ENCODE measurements at regions not wholly inside any gene's neighbourhood (a gene's known extent, or its start where the extent isn't known, plus 50 kb on each side); places are given as distances from the start of the nearest gene placed in this dataset.
"Not testable (repeated sequence)": the region's sequence is repeated elsewhere in the genome, so short reads cannot be mapped to it uniquely, and the experiment has no call there.

DNA sequence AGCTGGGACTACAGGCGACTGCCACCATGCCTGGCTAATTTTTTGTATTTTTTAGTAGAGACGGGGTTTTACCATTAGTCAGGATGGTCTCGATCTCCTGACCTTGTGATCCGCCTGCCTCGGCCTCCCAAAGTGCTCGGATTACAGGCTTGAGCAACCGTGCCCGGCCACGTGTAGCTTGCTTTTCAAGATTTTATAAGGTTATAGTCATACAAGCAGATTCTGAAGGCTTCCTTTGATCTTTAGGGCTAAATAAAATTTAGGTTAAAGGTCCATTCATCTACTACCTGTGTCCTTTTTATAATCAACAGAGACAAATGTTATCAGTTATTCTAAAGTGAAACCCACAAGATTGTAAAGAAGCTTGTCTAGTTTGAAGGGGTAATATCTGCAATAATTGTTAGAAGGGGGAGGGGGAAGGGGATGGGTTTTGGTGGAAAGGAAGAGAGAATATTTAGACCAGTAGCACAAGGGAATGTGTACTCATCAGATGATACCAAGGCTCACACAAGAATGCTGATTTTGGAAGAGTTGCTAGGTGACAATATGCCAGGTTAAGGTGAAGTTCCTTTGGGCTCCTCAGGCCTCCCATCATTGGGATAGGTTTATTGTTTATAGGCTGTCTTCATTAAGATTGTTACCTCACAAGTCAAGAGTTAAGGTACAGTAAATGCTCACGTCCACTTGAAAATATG lies 284.7 kb downstream of the ALDH8A1 start:
- no peak for DNase-seq

DNA sequence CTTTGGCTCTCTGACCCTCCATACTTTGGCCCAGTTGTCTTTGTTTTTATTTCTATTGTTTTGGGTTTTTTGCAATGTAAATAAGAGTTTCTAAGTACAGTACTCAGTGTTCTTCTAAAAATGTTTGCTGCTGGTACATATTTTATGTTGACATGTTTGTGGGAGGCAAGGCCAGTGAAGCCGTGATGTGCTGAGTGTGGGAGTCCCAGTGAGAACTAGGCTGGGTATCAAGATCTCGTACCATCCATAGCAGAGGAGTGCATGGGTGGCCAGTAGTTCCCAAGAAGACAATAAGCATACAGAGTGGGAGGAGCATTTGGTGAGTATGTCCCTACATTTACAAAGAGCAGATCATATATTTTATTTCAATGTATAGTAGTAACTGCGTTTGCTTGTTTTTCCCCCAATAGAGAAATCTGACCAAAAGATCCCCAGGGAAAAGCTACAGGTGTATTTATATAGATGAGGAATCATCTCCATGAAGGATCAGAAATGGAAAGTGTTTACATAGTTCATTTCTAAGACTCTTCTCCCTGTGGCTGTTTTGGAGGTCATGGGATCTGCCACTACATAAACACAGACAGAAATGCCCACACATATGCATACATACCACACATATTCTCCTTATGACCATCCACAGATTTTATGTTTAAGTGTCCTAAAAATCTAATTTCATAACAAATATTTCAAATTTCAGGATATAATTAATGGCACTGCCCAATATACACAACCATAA lies 285.9 kb downstream of the ALDH8A1 start:
- DNase-seq, result no peak

DNA sequence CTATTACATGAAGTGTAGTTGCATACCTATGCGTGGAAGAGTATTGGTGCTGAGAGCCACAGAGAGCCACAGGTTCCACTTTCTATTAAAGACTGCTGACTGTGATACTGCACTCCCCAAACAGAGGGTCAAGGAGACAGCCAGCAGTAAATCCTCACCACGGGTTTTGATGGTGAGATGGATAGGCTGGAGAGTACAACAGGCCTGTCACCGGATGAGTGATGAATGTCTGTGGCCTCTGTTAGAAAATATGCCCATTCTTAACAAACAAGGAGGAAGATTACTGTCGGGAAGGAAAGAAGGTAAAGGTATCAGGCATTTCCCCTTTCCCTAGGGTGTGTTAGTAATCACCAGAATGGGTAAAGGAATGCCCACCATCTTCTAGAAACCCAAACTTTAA lies 286.5 kb downstream of the ALDH8A1 start:
- no peak for DNase-seq

GRCh38 chr6:134662077-134662700 lies 287.7 kb downstream of the ALDH8A1 start:
- no peak for DNase-seq

DNA sequence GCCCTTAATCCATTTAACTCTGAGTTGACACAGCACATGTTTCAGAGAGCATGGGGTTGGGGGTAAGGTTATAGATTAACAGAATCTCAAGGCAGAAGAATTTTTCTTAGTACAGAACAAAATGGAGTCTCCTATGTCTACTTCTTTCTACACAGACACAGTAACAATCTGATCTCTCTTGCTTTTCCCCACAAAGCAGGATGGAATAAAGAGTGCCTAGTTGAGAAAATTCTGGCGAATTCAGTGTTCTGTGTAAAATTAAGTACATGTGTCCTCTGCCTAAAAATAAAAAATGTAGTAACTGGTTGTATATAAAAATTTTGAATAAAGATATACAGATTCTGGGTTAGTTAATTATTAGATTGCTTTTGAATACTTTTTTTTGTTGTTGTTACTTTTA lies 290.0 kb downstream of the ALDH8A1 start:
- DNase-seq, result not testable (repeated sequence)

DNA sequence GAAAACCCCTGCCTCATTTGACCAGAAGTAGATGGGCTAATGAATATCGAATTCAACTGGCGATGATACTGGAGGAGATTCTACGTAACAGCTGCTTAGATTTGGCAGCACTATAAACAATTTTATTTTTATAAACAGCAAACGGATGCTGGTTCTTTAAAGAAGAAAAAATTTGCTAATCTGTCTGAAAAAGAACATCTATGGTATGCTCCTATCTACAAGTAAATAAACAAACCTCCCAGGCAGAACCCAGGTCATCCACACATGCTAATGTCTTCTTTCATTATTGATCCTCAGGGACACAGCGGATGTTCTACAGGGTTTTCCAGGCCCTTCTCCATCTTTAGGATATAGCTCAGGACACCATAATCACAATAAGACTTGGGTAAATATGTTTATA lies 291.3 kb downstream of the ALDH8A1 start:
- no peak for DNase-seq

GRCh38 chr6:134657751-134658527 lies 292.0 kb downstream of the ALDH8A1 start:
- no peak for DNase-seq

GRCh38 chr6:134657343-134657742 lies 292.6 kb downstream of the ALDH8A1 start:
- no peak for DNase-seq

GRCh38 chr6:134654751-134655150 lies 295.1 kb downstream of the ALDH8A1 start:
- DNase-seq, result no peak

DNA sequence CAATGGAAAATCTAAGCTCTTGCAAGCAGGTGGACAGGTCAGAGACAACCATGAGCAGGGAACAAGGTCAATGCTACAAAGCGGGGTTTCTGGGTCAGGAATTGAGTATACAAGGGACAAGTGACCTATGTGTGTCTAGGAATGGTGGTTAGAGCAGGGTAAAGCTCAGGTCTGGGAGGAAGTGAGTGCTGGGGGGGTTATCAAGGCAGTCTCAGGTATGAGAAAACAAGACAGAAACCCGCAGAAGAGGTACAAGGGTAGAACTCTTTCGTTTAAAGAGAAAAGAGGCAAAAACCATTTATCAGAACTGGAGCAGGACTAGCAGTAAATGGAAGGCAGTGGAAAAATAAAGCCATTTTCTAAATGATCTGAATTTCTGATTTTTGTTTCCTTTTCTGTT lies 298.4 kb downstream of the ALDH8A1 start:
- no peak for DNase-seq

DNA sequence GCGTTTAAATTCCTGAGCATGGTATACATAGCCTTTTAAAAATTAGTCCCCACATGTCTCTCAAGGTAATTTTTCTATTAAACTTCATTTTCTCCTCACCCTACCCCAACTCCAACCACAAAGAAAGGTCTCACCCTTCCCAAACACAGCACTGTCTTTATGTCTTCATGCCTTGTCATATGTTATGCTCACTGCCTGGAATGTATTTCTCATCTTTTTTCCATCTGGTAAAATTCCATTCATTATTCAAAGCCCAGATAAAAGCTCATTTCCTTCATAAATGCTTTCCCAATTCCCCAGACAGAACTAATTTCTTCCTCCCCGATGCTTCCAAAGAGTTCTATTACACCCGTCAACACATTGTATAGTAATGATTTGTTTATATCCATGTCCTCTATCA lies 302.0 kb downstream of the ALDH8A1 start:
- no peak for DNase-seq

DNA sequence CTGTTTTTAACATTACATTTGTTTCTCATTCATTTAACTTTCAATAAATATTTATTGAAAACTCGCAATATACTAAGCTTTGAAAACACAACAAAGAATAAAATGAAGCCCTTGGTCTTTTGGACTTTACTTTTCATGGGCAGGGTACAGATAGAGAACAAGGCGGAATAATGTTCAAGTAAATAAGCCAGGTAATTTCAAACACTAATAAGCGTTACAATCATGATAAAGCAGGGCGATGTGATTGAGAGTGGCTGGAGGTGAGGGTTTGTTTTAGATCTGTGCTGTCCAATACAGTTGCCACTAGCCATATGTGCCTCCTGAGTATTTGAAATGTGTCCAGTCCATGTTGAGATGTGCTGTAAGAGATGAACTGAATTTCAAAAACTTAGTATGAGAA lies 307.1 kb downstream of the ALDH8A1 start:
- no peak for DNase-seq

GRCh38 chr6:134642279-134642678 lies 307.6 kb downstream of the ALDH8A1 start:
- no peak for DNase-seq

DNA sequence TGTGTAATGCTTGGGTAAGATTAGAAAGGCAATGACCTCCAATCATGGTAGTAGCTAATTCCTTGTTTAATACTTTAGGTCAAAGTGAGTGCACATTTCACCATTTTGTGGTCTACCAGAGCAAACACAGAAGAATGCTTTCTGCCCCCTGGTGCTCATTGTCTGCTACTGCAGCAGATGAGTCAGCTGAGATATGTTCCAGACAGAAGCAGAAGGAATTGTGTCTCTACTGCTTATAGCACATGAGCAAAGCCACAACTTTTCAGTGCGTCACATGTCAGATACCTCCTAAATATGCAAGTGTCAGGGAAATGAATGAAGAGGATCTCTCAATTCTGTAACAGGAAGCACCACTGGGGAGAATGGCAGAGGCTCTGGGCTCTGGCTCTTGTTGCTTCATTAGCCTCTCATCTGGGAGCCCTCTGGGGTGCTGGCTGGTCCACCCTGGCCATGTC lies 308.9 kb downstream of the ALDH8A1 start:
- no peak for DNase-seq

- no peak for DNase-seq
Measured at GRCh38 chr6:134640229-134640628, 309.7 kb downstream of the ALDH8A1 start.

- no peak for DNase-seq
Measured at GRCh38 chr6:134637847-134638437, 312.0 kb downstream of the ALDH8A1 start.

GRCh38 chr6:134637282-134637681 lies 312.6 kb downstream of the ALDH8A1 start:
- DNase-seq, result no peak

- no peak for DNase-seq
Measured at GRCh38 chr6:134636186-134636799, 313.6 kb downstream of the ALDH8A1 start.

DNA sequence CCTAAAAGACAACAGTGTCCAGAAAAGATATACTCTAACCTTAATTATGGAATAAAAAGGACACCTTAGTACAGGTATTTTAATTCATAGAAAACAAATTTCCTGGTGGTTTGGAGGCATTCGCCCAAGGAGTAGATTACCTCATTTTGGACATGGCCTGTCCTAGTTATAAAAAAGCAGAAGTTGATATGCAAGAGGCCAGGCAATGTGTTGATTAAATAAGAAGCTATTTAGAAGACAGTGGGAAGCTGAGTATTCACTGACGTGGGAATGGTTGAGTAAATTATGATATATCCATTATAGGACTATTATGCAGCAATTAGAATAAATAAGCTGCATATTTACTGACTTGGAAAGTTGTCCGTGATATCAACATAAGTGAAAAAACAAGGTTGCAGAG lies 314.9 kb downstream of the ALDH8A1 start:
- DNase-seq, result no peak

GRCh38 chr6:134634466-134634865 lies 315.4 kb downstream of the ALDH8A1 start:
- DNase-seq, result no peak

- not testable (repeated sequence) for DNase-seq
Measured at GRCh38 chr6:134632982-134633940, 315.3 kb upstream of the SGK1 start.

Measured in 8988T (cell line).